ENCODE measurements at regions not wholly inside any gene's neighbourhood (a gene's known extent, or its start where the extent isn't known, plus 50 kb on each side); places are given as distances from the start of the nearest gene placed in this dataset.
"Not testable (repeated sequence)": the region's sequence is repeated elsewhere in the genome, so short reads cannot be mapped to it uniquely, and the experiment has no call there.

- DNase-seq, result no peak
- Histone ChIP-seq H3K27ac (ENCODE audit: low read depth in 1 of 3, low read length in 2 of 3) (no peak overlapping the region), H3K4me1 (ENCODE audit: control insufficient read depth in 3 of 3, insufficient read depth in 2 of 3, low read depth in 1 of 3, low read length in 2 of 3) (peaks cover 0 to 3% (median 0%) of the 10 kb centered on the region in 3 donors), H3K36me3 (ENCODE audit: control insufficient read depth in 3 of 3, insufficient read depth in 2 of 3, low read depth in 1 of 3, low read length in 3 of 3) (no peaks in the 10 kb centered on the region), H3K9me3 (ENCODE audit: control insufficient read depth in 2 of 2, insufficient read depth in 1 of 2, low read depth in 1 of 2, low read length in 1 of 2) (no peaks in the 10 kb centered on the region), H3K4me3 (ENCODE audit: low read depth in 1 of 3, low read length in 3 of 3) (no peak overlapping the region), H3K27me3 (ENCODE audit: control insufficient read depth in 3 of 3, insufficient read depth in 3 of 3, low read length in 3 of 3) (peaks cover 0 to 2% (median 0%) of the 10 kb centered on the region in 3 donors)
- WGBS, 3 donors, result 58 to 62% (median 61%) methylated on average over 6 of the region's 6 CpGs
- no peak for FAIRE-seq
Observed at GRCh38 chr18:22524783-22525182, 107.1 kb upstream of the CTAGE1 start.

- Histone ChIP-seq H3K27ac (ENCODE audit: low read depth in 1 of 3, low read length in 2 of 3) (no peak overlapping the region), H3K9me3 (ENCODE audit: control insufficient read depth in 2 of 2, insufficient read depth in 1 of 2, low read depth in 1 of 2, low read length in 1 of 2) (no peaks in the 10 kb centered on the region), H3K4me3 (ENCODE audit: low read depth in 1 of 3, low read length in 3 of 3) (no peak overlapping the region), H3K27me3 (ENCODE audit: control insufficient read depth in 3 of 3, insufficient read depth in 3 of 3, low read length in 3 of 3) (peaks cover 0 to 2% (median 0%) of the 10 kb centered on the region in 3 donors), H3K36me3 (ENCODE audit: control insufficient read depth in 3 of 3, insufficient read depth in 2 of 3, low read depth in 1 of 3, low read length in 3 of 3) (no peaks in the 10 kb centered on the region), H3K4me1 (ENCODE audit: control insufficient read depth in 3 of 3, insufficient read depth in 2 of 3, low read depth in 1 of 3, low read length in 2 of 3) (peaks cover 0 to 3% (median 0%) of the 10 kb centered on the region in 3 donors)
- FAIRE-seq, result no peak
- WGBS, 3 donors, result 76 to 91% (median 82%) methylated on average over 3 of the region's 3 CpGs
- no peak for DNase-seq
Observed at GRCh38 chr18:22525313-22525712, 107.6 kb upstream of the CTAGE1 start.

GRCh38 chr18:22525883-22526282, 108.2 kb upstream of the CTAGE1 start:
- Histone ChIP-seq H3K27me3 (ENCODE audit: control insufficient read depth in 3 of 3, insufficient read depth in 3 of 3, low read length in 3 of 3) (peaks cover 0 to 2% (median 0%) of the 10 kb centered on the region in 3 donors), H3K4me1 (ENCODE audit: control insufficient read depth in 3 of 3, insufficient read depth in 2 of 3, low read depth in 1 of 3, low read length in 2 of 3) (peaks cover 0 to 3% (median 0%) of the 10 kb centered on the region in 3 donors), H3K9me3 (ENCODE audit: control insufficient read depth in 2 of 2, insufficient read depth in 1 of 2, low read depth in 1 of 2, low read length in 1 of 2) (no peaks in the 10 kb centered on the region), H3K27ac (ENCODE audit: low read depth in 1 of 3, low read length in 2 of 3) (no peak overlapping the region), H3K4me3 (ENCODE audit: low read depth in 1 of 3, low read length in 3 of 3) (no peak overlapping the region), H3K36me3 (ENCODE audit: control insufficient read depth in 3 of 3, insufficient read depth in 2 of 3, low read depth in 1 of 3, low read length in 3 of 3) (no peaks in the 10 kb centered on the region)
- DNase-seq (no peak), FAIRE-seq (no peak)
- WGBS, 3 donors, result 85 to 94% (median 90%) methylated on average over 3 of the region's 3 CpGs

GRCh38 chr18:22528291-22528690, 110.6 kb upstream of the CTAGE1 start:
- WGBS, 3 donors, result 86 to 91% (median 89%) methylated on average over 3 of the region's 3 CpGs
- Histone ChIP-seq H3K36me3 (ENCODE audit: control insufficient read depth in 3 of 3, insufficient read depth in 2 of 3, low read depth in 1 of 3, low read length in 3 of 3) (no peaks in the 10 kb centered on the region), H3K27me3 (ENCODE audit: control insufficient read depth in 3 of 3, insufficient read depth in 3 of 3, low read length in 3 of 3) (peaks cover 0 to 2% (median 0%) of the 10 kb centered on the region in 3 donors), H3K4me3 (ENCODE audit: low read depth in 1 of 3, low read length in 3 of 3) (no peak overlapping the region), H3K27ac (ENCODE audit: low read depth in 1 of 3, low read length in 2 of 3) (no peak overlapping the region), H3K4me1 (ENCODE audit: control insufficient read depth in 3 of 3, insufficient read depth in 2 of 3, low read depth in 1 of 3, low read length in 2 of 3) (no peaks in the 10 kb centered on the region), H3K9me3 (ENCODE audit: control insufficient read depth in 2 of 2, insufficient read depth in 1 of 2, low read depth in 1 of 2, low read length in 1 of 2) (no peaks in the 10 kb centered on the region)
- DNase-seq, result no peak
- FAIRE-seq, result no peak

- not testable (repeated sequence) for H3K27ac ChIP-seq (ENCODE audit: low read depth in 1 of 3, low read length in 2 of 3); H3K36me3 ChIP-seq (ENCODE audit: control insufficient read depth in 3 of 3, insufficient read depth in 2 of 3, low read depth in 1 of 3, low read length in 3 of 3); H3K9me3 ChIP-seq (ENCODE audit: control insufficient read depth in 2 of 2, insufficient read depth in 1 of 2, low read depth in 1 of 2, low read length in 1 of 2); FAIRE-seq; H3K4me1 ChIP-seq (ENCODE audit: control insufficient read depth in 3 of 3, insufficient read depth in 2 of 3, low read depth in 1 of 3, low read length in 2 of 3); H3K4me3 ChIP-seq (ENCODE audit: low read depth in 1 of 3, low read length in 3 of 3); DNase-seq; H3K27me3 ChIP-seq (ENCODE audit: control insufficient read depth in 3 of 3, insufficient read depth in 3 of 3, low read length in 3 of 3)
- WGBS, 3 donors, result 79% methylated on average over 1 to 2 of the region's 4 CpGs
Observed at GRCh38 chr18:22534706-22535105, 117.0 kb upstream of the CTAGE1 start.

- Histone ChIP-seq H3K27me3 (ENCODE audit: control insufficient read depth in 3 of 3, insufficient read depth in 3 of 3, low read length in 3 of 3) (no peaks in the 10 kb centered on the region), H3K4me1 (ENCODE audit: control insufficient read depth in 3 of 3, insufficient read depth in 2 of 3, low read depth in 1 of 3, low read length in 2 of 3) (no peaks in the 10 kb centered on the region), H3K27ac (ENCODE audit: low read depth in 1 of 3, low read length in 2 of 3) (no peak overlapping the region), H3K36me3 (ENCODE audit: control insufficient read depth in 3 of 3, insufficient read depth in 2 of 3, low read depth in 1 of 3, low read length in 3 of 3) (no peaks in the 10 kb centered on the region), H3K9me3 (ENCODE audit: control insufficient read depth in 2 of 2, insufficient read depth in 1 of 2, low read depth in 1 of 2, low read length in 1 of 2) (no peaks in the 10 kb centered on the region), H3K4me3 (ENCODE audit: low read depth in 1 of 3, low read length in 3 of 3) (no peak overlapping the region)
- no peak for FAIRE-seq
- whole genome bisulfite sequencing, 3 donors, result 90 to 93% (median 92%) methylated on average over 7 of the region's 7 CpGs
- no peak for DNase-seq
Observed at GRCh38 chr18:22536558-22536957, 118.8 kb upstream of the CTAGE1 start.

GRCh38 chr18:22538426-22538825, 120.7 kb upstream of the CTAGE1 start:
- Histone ChIP-seq H3K36me3 (ENCODE audit: control insufficient read depth in 3 of 3, insufficient read depth in 2 of 3, low read depth in 1 of 3, low read length in 3 of 3) (no peaks in the 10 kb centered on the region), H3K9me3 (ENCODE audit: control insufficient read depth in 2 of 2, insufficient read depth in 1 of 2, low read depth in 1 of 2, low read length in 1 of 2) (no peaks in the 10 kb centered on the region), H3K27ac (ENCODE audit: low read depth in 1 of 3, low read length in 2 of 3) (no peak overlapping the region), H3K4me3 (ENCODE audit: low read depth in 1 of 3, low read length in 3 of 3) (no peak overlapping the region), H3K4me1 (ENCODE audit: control insufficient read depth in 3 of 3, insufficient read depth in 2 of 3, low read depth in 1 of 3, low read length in 2 of 3) (no peaks in the 10 kb centered on the region), H3K27me3 (ENCODE audit: control insufficient read depth in 3 of 3, insufficient read depth in 3 of 3, low read length in 3 of 3) (no peaks in the 10 kb centered on the region)
- 89 to 91% (median 90%) methylated on average over 5 of the region's 5 CpGs for WGBS, 3 donors
- FAIRE-seq (no peak), DNase-seq (no peak)

GRCh38 chr18:22539051-22539765, 121.5 kb upstream of the CTAGE1 start:
- FAIRE-seq (no peak), DNase-seq (no peak)
- no peak overlapping the region for H3K27ac ChIP-seq (ENCODE audit: low read depth in 1 of 3, low read length in 2 of 3)
- no peaks in the 10 kb centered on the region for H3K27me3 ChIP-seq (ENCODE audit: control insufficient read depth in 3 of 3, insufficient read depth in 3 of 3, low read length in 3 of 3)
- WGBS, 3 donors, result 79 to 90% (median 83%) methylated on average over 6 of the region's 6 CpGs
- no peaks in the 10 kb centered on the region for H3K4me1 ChIP-seq (ENCODE audit: control insufficient read depth in 3 of 3, insufficient read depth in 2 of 3, low read depth in 1 of 3, low read length in 2 of 3)
- no peaks in the 10 kb centered on the region for H3K36me3 ChIP-seq (ENCODE audit: control insufficient read depth in 3 of 3, insufficient read depth in 2 of 3, low read depth in 1 of 3, low read length in 3 of 3)
- no peak overlapping the region for H3K4me3 ChIP-seq (ENCODE audit: low read depth in 1 of 3, low read length in 3 of 3)
- H3K9me3 ChIP-seq (ENCODE audit: control insufficient read depth in 2 of 2, insufficient read depth in 1 of 2, low read depth in 1 of 2, low read length in 1 of 2), result no peaks in the 10 kb centered on the region

GRCh38 chr18:22541232-22541631, 123.5 kb upstream of the CTAGE1 start:
- H3K27ac ChIP-seq (ENCODE audit: low read depth in 1 of 3, low read length in 2 of 3), result no peak overlapping the region
- no peaks in the 10 kb centered on the region for H3K27me3 ChIP-seq (ENCODE audit: control insufficient read depth in 3 of 3, insufficient read depth in 3 of 3, low read length in 3 of 3)
- no peaks in the 10 kb centered on the region for H3K9me3 ChIP-seq (ENCODE audit: control insufficient read depth in 2 of 2, insufficient read depth in 1 of 2, low read depth in 1 of 2, low read length in 1 of 2)
- FAIRE-seq (no peak), DNase-seq (no peak)
- H3K4me3 ChIP-seq (ENCODE audit: low read depth in 1 of 3, low read length in 3 of 3), result no peak overlapping the region
- WGBS, 3 donors, result 70 to 86% (median 85%) methylated on average over 1 of the region's 1 CpG
- no peaks in the 10 kb centered on the region for H3K36me3 ChIP-seq (ENCODE audit: control insufficient read depth in 3 of 3, insufficient read depth in 2 of 3, low read depth in 1 of 3, low read length in 3 of 3)
- H3K4me1 ChIP-seq (ENCODE audit: control insufficient read depth in 3 of 3, insufficient read depth in 2 of 3, low read depth in 1 of 3, low read length in 2 of 3), result no peaks in the 10 kb centered on the region

All from small intestine (tissue), 7 donors.